Spinal cord (tissue), 9 donors: ENCODE measurements at regions not wholly inside any gene's neighbourhood (a gene's known extent, or its start where the extent isn't known, plus 50 kb on each side); places are given as distances from the start of the nearest gene placed in this dataset.

Experiments used
- DNase-seq, 6 donors: peaks; one replicate each; pipeline versions ENCODE4 v3.0.0 to v3.0.0-alpha.2; 2013 to 2015; ENCODE audit warnings: low spot score in 6 of 6, low read depth in 4 of 6
- H3K27ac ChIP-seq: one replicate; pipeline ENCODE4 v1.5.1; 2013; ENCODE audit warnings: low read depth, low read length, control low read depth
- H3K27me3 ChIP-seq: one replicate; pipeline ENCODE4 v1.6.1; 2013; ENCODE audit warnings: low read length; ENCODE audit not compliant: control insufficient read depth, insufficient read depth
- H3K36me3 ChIP-seq: one replicate; pipeline ENCODE4 v1.6.1; 2013; ENCODE audit warnings: low read length; ENCODE audit not compliant: control insufficient read depth, insufficient read depth
- H3K4me1 ChIP-seq: one replicate; pipeline ENCODE4 v1.6.1; 2013; ENCODE audit warnings: low read length; ENCODE audit not compliant: control insufficient read depth, insufficient read depth
- H3K4me3 ChIP-seq: one replicate; pipeline ENCODE4 v1.5.1; 2013; ENCODE audit warnings: low read depth, low read length, control low read depth
- H3K9me3 ChIP-seq: one replicate; pipeline ENCODE4 v1.6.1; 2013; ENCODE audit warnings: low read length; ENCODE audit not compliant: control insufficient read depth, insufficient read depth
- WGBS: methylation state at CpG from one replicate; pipeline ENCODE4 v1.1.5; 2013; ENCODE audit warnings: missing lambda C conversion rate; ENCODE audit not compliant: insufficient coverage; 5-methylcytosine and 5-hydroxymethylcytosine counted together
- donor health status: healthy.

- no peaks in the 10 kb centered on the region for H3K27me3 ChIP-seq
- no peak overlapping the region for H3K27ac ChIP-seq
- H3K9me3 ChIP-seq: no peaks in the 10 kb centered on the region
- H3K36me3 ChIP-seq: no peaks in the 10 kb centered on the region
- DNase-seq: no peak
- H3K4me3 ChIP-seq: no peak overlapping the region
- 94% methylated on average over 2 of the region's 2 CpGs for WGBS
- no peaks in the 10 kb centered on the region for H3K4me1 ChIP-seq
Measured at GRCh38 chr1:163834778-163835177, 513.0 kb downstream of the NUF2 start.

GRCh38 chr1:163836481-163836880 lies 514.7 kb downstream of the NUF2 start:
- no CpG with 5 or more reads among the region's 1 CpG for WGBS
- Histone ChIP-seq H3K27me3 (no peaks in the 10 kb centered on the region), H3K4me1 (no peaks in the 10 kb centered on the region), H3K4me3 (no peak overlapping the region), H3K36me3 (no peaks in the 10 kb centered on the region), H3K27ac (no peak overlapping the region), H3K9me3 (no peaks in the 10 kb centered on the region)
- peak in 1 of 6 donors; percentile 52 for DNase-seq

- Histone ChIP-seq H3K36me3 (no peaks in the 10 kb centered on the region), H3K4me1 (no peaks in the 10 kb centered on the region), H3K9me3 (no peaks in the 10 kb centered on the region), H3K27me3 (no peaks in the 10 kb centered on the region), H3K27ac (no peak overlapping the region), H3K4me3 (no peak overlapping the region)
- peak in 1 of 6 donors; percentile 75 for DNase-seq
- 60% methylated on average over 1 of the region's 3 CpGs for WGBS
Measured at GRCh38 chr1:163837206-163837605, 515.5 kb downstream of the NUF2 start.

- H3K27ac ChIP-seq: no peak overlapping the region
- no peaks in the 10 kb centered on the region for H3K4me1 ChIP-seq
- no peak for DNase-seq
- no peaks in the 10 kb centered on the region for H3K9me3 ChIP-seq
- H3K4me3 ChIP-seq: no peak overlapping the region
- WGBS: 83% methylated on average over 1 of the region's 2 CpGs
- no peaks in the 10 kb centered on the region for H3K27me3 ChIP-seq
- no peaks in the 10 kb centered on the region for H3K36me3 ChIP-seq
Measured at GRCh38 chr1:163842571-163842970, 520.8 kb downstream of the NUF2 start.

GRCh38 chr1:163844459-163844858 lies 522.7 kb downstream of the NUF2 start:
- no peaks in the 10 kb centered on the region for H3K27me3 ChIP-seq
- no peaks in the 10 kb centered on the region for H3K9me3 ChIP-seq
- no peaks in the 10 kb centered on the region for H3K36me3 ChIP-seq
- H3K4me1 ChIP-seq: no peaks in the 10 kb centered on the region
- no peak for DNase-seq
- no peak overlapping the region for H3K4me3 ChIP-seq
- 63% methylated on average over 1 of the region's 1 CpG for WGBS
- H3K27ac ChIP-seq: no peak overlapping the region

- H3K4me1 ChIP-seq: no peaks in the 10 kb centered on the region
- no peak for DNase-seq
- no peak overlapping the region for H3K4me3 ChIP-seq
- 83% methylated on average over 1 of the region's 3 CpGs for WGBS
- no peaks in the 10 kb centered on the region for H3K36me3 ChIP-seq
- no peaks in the 10 kb centered on the region for H3K27me3 ChIP-seq
- no peak overlapping the region for H3K27ac ChIP-seq
- no peaks in the 10 kb centered on the region for H3K9me3 ChIP-seq
Measured at GRCh38 chr1:163845279-163845678, 523.5 kb downstream of the NUF2 start.

DNA sequence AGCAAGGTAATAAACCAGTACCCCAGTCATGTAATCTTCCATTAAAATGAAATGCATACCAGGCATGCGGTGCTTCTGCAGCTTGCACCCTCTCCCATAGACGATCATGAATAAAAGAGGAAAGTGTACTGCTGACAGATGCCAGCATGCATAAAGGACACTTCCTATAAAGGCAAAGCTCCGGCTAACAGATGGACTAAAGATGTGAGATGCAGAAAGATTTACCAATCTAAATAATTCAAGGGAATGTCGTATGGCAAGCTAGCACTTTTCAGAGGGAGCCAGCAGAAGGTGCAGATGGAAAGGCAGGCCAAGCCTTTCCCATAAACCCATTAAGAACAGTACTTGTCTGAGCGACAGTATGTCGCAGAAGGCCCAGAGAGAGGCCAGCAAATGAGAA lies 542.0 kb downstream of the NUF2 start:
- H3K4me1 ChIP-seq: no peaks in the 10 kb centered on the region
- peaks cover 3% of the 10 kb centered on the region for H3K9me3 ChIP-seq
- H3K4me3 ChIP-seq: no peak overlapping the region
- 60% methylated on average over 1 of the region's 6 CpGs for WGBS
- peak in 2 of 6 donors; percentile 41 to 91 for DNase-seq
- H3K27ac ChIP-seq: no peak overlapping the region
- no peaks in the 10 kb centered on the region for H3K36me3 ChIP-seq
- H3K27me3 ChIP-seq: no peaks in the 10 kb centered on the region

GRCh38 chr1:163864207-163864606 lies 542.5 kb downstream of the NUF2 start:
- 92% methylated on average over 1 of the region's 1 CpG for WGBS
- no peaks in the 10 kb centered on the region for H3K36me3 ChIP-seq
- no peaks in the 10 kb centered on the region for H3K4me1 ChIP-seq
- H3K9me3 ChIP-seq: peaks cover 3% of the 10 kb centered on the region
- no peak for DNase-seq
- H3K27ac ChIP-seq: no peak overlapping the region
- no peak overlapping the region for H3K4me3 ChIP-seq
- H3K27me3 ChIP-seq: no peaks in the 10 kb centered on the region

DNA sequence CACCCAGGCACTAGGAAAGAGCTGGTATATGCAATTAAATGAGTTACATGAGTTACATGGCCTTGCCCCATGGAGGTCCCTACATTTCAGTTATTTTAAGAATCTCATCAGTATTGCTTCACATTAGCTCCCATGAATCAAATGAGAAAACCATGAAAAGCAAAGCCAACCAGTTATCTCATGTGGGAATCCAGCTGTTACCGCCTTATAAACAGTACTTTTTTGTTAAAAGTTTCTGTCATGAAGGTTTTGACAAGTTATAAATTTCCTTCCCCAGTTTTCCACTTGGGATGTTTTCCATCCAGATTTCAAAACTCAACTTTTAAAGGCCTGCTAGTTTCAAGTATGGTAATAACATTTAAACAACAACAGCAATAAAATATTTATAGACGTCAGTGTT lies 544.8 kb downstream of the NUF2 start:
- Histone ChIP-seq H3K27ac (no peak overlapping the region), H3K27me3 (no peaks in the 10 kb centered on the region), H3K9me3 (peaks cover 3% of the 10 kb centered on the region), H3K4me1 (no peaks in the 10 kb centered on the region), H3K36me3 (no peaks in the 10 kb centered on the region), H3K4me3 (no peak overlapping the region)
- DNase-seq: no peak
- WGBS: no CpG with 5 or more reads among the region's 2 CpGs

- no CpG with 5 or more reads among the region's 2 CpGs for WGBS
Measured at GRCh38 chr1:163870666-163871065, 548.9 kb downstream of the NUF2 start.

More at GRCh38 chr1:163870666-163871065, 548.9 kb downstream of the NUF2 start:
- no peak for DNase-seq
- Histone ChIP-seq H3K27me3 (no peaks in the 10 kb centered on the region), H3K27ac (no peak overlapping the region), H3K9me3 (no peaks in the 10 kb centered on the region), H3K4me3 (no peak overlapping the region), H3K4me1 (no peaks in the 10 kb centered on the region), H3K36me3 (no peaks in the 10 kb centered on the region)
